Stimulated activated CD4-positive, alpha-beta T cell treated with anti-CD3 and anti-CD28 coated beads, TNF-alpha, amount 100 ng/mL, for 24 hours (primary cell): ENCODE measurements at regions not wholly inside any gene's neighbourhood (a gene's known extent, or its start where the extent isn't known, plus 50 kb on each side); places are given as distances from the start of the nearest gene placed in this dataset.
"Not testable (repeated sequence)": the region's sequence is repeated elsewhere in the genome, so short reads cannot be mapped to it uniquely, and the experiment has no call there.

ENCODE experiments used
- DNase-seq, 3 experiments: peaks; one replicate each; pipeline ENCODE4 v3.0.0-alpha.2; 2020; ENCODE audit warnings: low read depth in 3 of 3

GRCh38 chrX:76774912-76775311 is 347.4 kb downstream of the MAGEE1 start:
- not testable (repeated sequence) for DNase-seq

DNA sequence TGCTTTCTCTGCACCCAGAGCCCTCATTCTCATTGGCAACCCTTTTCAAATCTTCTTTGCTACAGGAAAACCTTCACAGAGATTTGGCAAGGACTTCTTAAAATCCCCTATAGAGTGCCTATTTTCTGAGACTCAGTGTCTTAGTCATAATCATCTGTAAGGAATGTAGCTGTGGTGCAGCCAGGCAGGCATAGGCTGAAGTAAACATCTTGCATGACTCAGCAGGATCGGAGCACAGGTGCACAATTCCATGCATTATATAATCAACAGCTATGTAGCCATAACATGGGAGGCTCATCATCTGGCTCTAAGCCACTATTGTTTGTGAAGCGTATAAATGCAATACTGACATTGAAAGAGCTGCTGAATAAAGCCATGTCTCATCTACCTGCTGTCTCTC is 368.8 kb downstream of the MAGEE1 start:
- no peak for DNase-seq

GRCh38 chrX:76802708-76803107 is 375.2 kb downstream of the MAGEE1 start:
- DNase-seq, result no peak

- DNase-seq, result no peak
Measured at GRCh38 chrX:76815754-76816153, 388.2 kb downstream of the MAGEE1 start.

GRCh38 chrX:76817279-76817678 is 389.8 kb downstream of the MAGEE1 start:
- DNase-seq, result not testable (repeated sequence)

DNA sequence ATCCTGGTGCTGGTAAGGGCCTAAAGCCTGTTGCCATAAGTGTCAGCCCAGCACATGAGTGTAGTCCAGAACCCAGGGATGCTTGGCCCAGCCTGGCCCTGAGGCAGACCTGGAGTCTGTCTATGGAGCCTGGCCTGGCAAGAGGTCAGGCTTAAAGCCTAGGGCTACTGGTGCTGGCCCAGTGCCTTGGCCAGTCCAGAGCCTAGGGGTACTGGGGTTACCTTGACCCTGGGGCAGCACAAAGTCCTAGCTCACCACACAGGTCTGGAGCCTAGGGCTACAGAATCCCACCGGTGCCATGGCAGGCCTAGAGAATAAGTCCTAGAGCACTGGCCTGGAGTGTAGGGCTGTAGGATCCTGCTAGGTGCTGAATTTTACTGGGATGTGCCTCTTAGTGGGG is 393.8 kb downstream of the MAGEE1 start:
- no peak for DNase-seq

DNA sequence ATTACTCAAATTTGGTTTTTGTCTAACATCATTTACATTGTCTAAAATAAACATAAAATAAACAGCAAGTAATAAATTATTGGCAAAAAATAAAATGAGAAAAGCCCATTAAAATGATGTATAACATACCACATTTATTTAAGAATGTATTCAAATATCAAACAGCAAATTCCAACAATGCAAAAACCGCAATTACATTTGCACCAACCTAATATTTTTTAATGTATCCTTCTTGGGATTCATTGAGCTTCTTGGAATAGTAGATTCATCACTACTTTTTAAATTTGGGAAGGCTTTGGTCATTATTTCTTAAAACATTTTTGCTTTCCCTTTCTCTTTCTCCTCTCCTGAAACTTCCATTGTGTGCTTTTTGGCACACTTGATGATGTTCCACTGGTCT is 400.2 kb downstream of the MAGEE1 start:
- DNase-seq, result no peak

DNA sequence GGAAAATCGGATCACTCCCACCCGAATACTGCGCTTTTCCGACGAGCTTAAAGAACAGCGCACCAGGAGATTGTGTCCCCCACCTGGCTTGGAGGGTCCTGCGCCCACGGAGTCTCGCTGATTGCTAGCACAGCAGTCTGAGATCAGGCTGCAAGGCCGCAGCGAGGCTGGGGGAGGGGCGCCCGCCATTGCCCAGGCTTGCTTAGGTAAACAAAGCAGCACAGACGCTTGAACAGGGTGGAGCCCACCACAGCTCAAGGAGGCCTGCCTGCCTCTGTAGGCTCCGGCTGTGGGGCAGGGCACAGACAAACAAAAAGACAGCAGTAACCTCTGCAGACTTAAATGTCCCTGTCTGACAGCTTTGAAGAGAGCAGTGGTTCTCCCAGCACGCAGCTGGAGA is 413.4 kb downstream of the MAGEE1 start:
- DNase-seq, result not testable (repeated sequence)

- no peak for DNase-seq
Measured at GRCh38 chrX:76850851-76851250, 423.3 kb downstream of the MAGEE1 start.

DNA sequence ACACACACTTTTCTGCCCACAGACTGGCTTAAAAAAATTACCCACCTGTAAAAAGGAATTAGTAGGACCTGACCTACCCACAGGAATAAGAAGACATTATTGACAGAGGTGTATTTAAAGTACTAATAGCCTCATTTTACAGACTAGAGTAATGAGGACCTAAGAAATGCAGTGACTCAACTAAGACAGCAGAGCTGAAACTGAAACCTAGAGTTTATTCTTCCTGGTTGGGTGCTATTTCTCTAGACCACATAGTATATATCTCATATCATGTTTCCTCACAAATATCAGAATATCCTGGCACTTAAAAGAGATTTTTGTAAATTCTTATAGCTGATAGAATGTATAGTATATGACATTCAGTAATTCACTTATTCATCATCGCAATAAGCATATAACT is 435.0 kb downstream of the MAGEE1 start:
- no peak for DNase-seq

DNA sequence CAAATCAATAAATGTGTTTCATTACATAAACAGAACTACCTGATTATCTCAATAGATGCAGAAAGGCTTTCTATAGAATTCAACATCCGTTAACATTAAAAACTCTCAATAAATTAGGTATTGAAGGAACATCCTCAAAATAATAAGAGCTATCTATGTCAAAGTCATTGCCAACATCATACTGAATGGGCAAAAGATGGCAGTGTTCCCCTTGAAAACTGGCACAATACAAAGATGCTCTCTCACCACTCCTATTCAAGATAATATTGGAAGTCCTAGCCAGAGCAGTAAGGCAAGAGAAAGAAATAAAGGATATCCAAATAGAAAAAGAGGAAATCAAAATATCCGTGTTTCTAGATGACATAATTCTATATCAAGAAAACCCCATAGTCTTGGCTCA is 466.4 kb downstream of the MAGEE1 start:
- no peak for DNase-seq

DNA sequence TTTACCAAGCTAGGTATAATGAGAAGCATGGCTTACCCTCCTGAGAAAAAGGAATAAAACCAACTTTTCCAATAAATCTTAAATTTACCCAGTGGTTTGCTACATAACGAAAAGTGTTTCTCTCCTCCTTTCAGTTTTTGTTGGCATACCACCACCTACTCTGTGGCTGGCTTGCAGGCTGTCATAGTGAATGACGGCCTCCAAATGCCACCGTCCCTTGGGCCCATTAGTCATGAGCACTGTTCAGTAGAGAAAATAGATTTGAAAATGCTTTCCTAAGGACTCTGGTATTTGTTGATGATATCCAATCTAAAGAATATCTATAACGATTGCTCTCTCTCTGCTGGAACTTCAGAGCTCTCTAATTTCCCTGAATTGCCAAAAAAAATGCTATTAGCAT is 488.3 kb downstream of the MAGEE1 start:
- DNase-seq, result no peak

- DNase-seq, result no peak
Measured at GRCh38 chrX:76918033-76918432, 490.5 kb downstream of the MAGEE1 start.

DNA sequence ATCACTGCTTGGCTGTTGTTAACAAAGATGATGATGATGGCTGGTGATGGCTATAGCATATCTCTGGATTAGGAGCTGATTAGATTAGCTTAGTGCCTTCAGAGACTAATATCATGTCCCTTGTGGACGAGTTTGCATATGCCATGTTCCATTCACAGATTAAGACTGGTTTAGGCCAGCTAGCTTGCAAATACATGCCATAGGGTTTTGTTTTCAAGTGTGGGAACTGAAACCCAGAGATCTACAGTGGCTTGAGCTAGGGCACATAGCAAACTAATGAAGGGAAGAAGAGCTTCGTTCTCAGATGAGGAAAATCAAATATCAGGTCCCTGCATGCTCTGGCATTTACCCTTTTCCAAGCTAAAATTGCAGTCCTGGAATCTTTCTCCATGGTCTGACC is 492.3 kb downstream of the MAGEE1 start:
- DNase-seq, result no peak

GRCh38 chrX:76920607-76921006 is 493.1 kb downstream of the MAGEE1 start:
- no peak for DNase-seq

DNA sequence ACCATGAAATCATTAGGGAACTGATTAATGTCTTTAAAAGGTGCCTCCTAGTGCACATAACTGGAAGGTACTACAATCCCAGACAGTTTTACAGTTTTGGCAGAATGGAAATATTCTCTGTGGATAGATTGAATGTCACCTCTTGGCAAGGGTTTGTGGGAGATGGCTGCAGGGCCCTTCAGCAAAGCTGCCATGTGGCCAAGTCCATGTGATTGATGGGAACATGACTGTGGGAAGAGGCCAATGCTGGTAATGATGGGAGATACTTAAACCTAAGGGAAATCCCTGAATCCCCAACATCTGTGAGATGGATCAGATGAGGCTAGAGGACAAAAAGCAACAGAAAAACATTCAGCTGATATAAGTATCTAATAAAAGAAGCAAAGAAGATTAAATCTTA is 493.7 kb downstream of the MAGEE1 start:
- DNase-seq, result no peak

- DNase-seq, result no peak
Measured at GRCh38 chrX:76922100-76922499, 494.6 kb downstream of the MAGEE1 start.

- DNase-seq, result not testable (repeated sequence)
Measured at GRCh38 chrX:76924616-76925015, 497.1 kb downstream of the MAGEE1 start.

DNA sequence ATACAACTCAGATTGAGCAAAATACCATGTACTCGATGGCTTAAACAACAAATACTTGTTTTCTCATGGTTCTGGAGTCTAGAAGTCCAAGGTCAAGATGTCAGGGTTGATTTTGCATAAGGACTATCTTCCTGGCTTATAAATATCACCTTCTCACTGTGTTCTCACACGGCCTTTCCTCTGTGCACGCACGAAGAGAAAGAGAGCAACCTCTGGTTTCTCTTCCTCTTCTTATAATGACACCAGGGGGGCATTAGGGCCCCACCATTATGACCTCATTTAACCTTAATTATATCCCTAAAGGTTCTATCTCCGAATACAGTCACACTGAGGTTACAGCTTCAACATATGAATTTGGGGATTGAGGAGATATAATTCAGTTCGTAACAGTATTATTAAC is 504.0 kb downstream of the MAGEE1 start:
- DNase-seq, result no peak

DNA sequence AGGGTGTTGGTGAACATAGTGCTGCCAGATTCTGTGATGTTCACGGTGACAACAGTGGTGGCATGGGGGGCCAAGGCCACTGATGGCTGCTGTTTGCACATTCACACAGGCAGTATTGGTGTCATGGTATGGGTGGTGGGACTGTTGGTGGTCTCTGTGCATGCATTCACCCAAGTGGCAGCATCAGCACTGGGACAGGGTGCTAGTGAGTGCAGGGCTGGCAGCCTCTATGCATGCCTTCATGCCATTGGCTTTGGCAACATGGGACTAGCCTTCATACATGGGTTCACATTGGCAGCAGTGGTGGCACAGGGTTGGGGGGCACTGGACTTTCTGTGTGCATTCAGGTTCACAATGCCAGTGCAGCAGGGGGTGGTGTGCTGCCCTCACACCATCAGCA is 489.7 kb upstream of the FGF16 start:
- DNase-seq, result no peak

- no peak for DNase-seq
Measured at GRCh38 chrX:76971393-76972376, 475.5 kb upstream of the FGF16 start.

DNA sequence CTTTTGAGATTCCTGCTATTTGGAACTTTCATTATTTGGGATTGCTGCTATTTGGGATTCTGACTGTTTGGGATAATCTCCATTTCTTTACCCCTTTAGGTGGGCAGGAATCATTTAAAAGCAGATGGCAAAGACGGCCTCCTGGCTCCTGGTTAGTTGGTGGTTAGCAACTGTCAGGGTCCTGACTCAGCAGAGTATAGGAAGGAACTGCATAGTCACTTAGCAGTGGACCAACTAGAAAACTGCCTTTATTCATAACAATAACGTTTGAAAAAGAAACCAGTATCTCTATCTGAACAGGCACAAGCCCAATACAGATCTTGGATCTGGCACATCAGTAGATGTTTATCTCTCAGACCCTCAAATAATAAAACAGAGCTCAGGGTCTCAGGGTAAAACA is 469.7 kb upstream of the FGF16 start:
- DNase-seq, result no peak

- DNase-seq, result no peak
Measured at GRCh38 chrX:76987381-76987780, 459.8 kb upstream of the FGF16 start.

- no peak for DNase-seq
Measured at GRCh38 chrX:76996641-76997040, 450.5 kb upstream of the FGF16 start.
